ENCODE measurements at regions not wholly inside any gene's neighbourhood (a gene's known extent, or its start where the extent isn't known, plus 50 kb on each side); places are given as distances from the start of the nearest gene placed in this dataset.
"Not testable (repeated sequence)": the region's sequence is repeated elsewhere in the genome, so short reads cannot be mapped to it uniquely, and the experiment has no call there.

- WGBS (ENCODE audit: insufficient coverage) = 86% methylated on average over 6 of the region's 6 CpGs
- Histone ChIP-seq H3K4me1 (ENCODE audit: control insufficient read depth, insufficient read depth, low read length) (no peaks in the 10 kb centered on the region), H3K27me3 (ENCODE audit: control insufficient read depth, insufficient read depth, low read length) (no peaks in the 10 kb centered on the region), H3K4me3 (ENCODE audit: low read length) (no peak overlapping the region), H3K9me3 (ENCODE audit: control insufficient read depth, insufficient read depth, low read length) (no peaks in the 10 kb centered on the region), H3K36me3 (ENCODE audit: control insufficient read depth, insufficient read depth, low read length) (no peaks in the 10 kb centered on the region), H3K27ac (ENCODE audit: low read length) (no peak overlapping the region)
- intact Hi-C loops (cut with micrococcal nuclease) = no loop called here
- no peak for ATAC-seq
- H3K27me3 Mint-ChIP-seq (ENCODE audit: low read depth in 2 of 2) = no peaks in the 10 kb centered on the region
- H3K9me3 Mint-ChIP-seq = no peaks in the 10 kb centered on the region
- no peaks in the 10 kb centered on the region for H3K36me3 Mint-ChIP-seq
- no peaks in the 10 kb centered on the region for H3K4me1 Mint-ChIP-seq
- TF ChIP-seq CTCF (IDR thresholded peaks at IDR 0.05) = no peak
- no peak for DNase-seq
- no peak overlapping the region for H3K27ac Mint-ChIP-seq
- no peak overlapping the region for H3K4me3 Mint-ChIP-seq
Measured at GRCh38 chrX:3516051-3516541, 169.6 kb upstream of the MXRA5 start.

GRCh38 chrX:3514996-3515395 is 168.5 kb upstream of the MXRA5 start:
- H3K9me3 Mint-ChIP-seq = no peaks in the 10 kb centered on the region
- H3K4me1 Mint-ChIP-seq = no peaks in the 10 kb centered on the region
- H3K4me3 Mint-ChIP-seq = no peak overlapping the region
- no peaks in the 10 kb centered on the region for H3K27me3 Mint-ChIP-seq (ENCODE audit: low read depth in 2 of 2)
- H3K36me3 ChIP-seq (ENCODE audit: control insufficient read depth, insufficient read depth, low read length) = no peaks in the 10 kb centered on the region
- no peak for DNase-seq
- intact Hi-C loops (cut with micrococcal nuclease) = no loop called here
- no peak for TF ChIP-seq CTCF (IDR thresholded peaks at IDR 0.05)
- no peaks in the 10 kb centered on the region for H3K4me1 ChIP-seq (ENCODE audit: control insufficient read depth, insufficient read depth, low read length)
- H3K36me3 Mint-ChIP-seq = no peaks in the 10 kb centered on the region
- no peaks in the 10 kb centered on the region for H3K27me3 ChIP-seq (ENCODE audit: control insufficient read depth, insufficient read depth, low read length)
- no peak for ATAC-seq
- no peak overlapping the region for H3K27ac ChIP-seq (ENCODE audit: low read length)
- no peaks in the 10 kb centered on the region for H3K9me3 ChIP-seq (ENCODE audit: control insufficient read depth, insufficient read depth, low read length)
- 100% methylated on average over 1 of the region's 3 CpGs for WGBS (ENCODE audit: insufficient coverage)
- no peak overlapping the region for H3K27ac Mint-ChIP-seq
- no peak overlapping the region for H3K4me3 ChIP-seq (ENCODE audit: low read length)

GRCh38 chrX:3512150-3512549 is 165.7 kb upstream of the MXRA5 start:
- WGBS (ENCODE audit: insufficient coverage) = 33% methylated on average over 3 of the region's 10 CpGs
- H3K27ac Mint-ChIP-seq; H3K4me3 Mint-ChIP-seq; H3K27me3 Mint-ChIP-seq (ENCODE audit: low read depth in 2 of 2); H3K36me3 ChIP-seq (ENCODE audit: control insufficient read depth, insufficient read depth, low read length); H3K36me3 Mint-ChIP-seq; ATAC-seq; H3K27ac ChIP-seq (ENCODE audit: low read length); intact Hi-C loops (cut with micrococcal nuclease); H3K4me1 ChIP-seq (ENCODE audit: control insufficient read depth, insufficient read depth, low read length); H3K4me1 Mint-ChIP-seq; H3K4me3 ChIP-seq (ENCODE audit: low read length); H3K27me3 ChIP-seq (ENCODE audit: control insufficient read depth, insufficient read depth, low read length); H3K9me3 ChIP-seq (ENCODE audit: control insufficient read depth, insufficient read depth, low read length); H3K9me3 Mint-ChIP-seq: not testable (repeated sequence)
- peak in 1 of 2 donors; percentile 1 for DNase-seq

GRCh38 chrX:3509934-3510333 is 163.5 kb upstream of the MXRA5 start:
- H3K36me3 ChIP-seq (ENCODE audit: control insufficient read depth, insufficient read depth, low read length) = no peaks in the 10 kb centered on the region
- ATAC-seq = no peak
- 79% methylated on average over 2 of the region's 4 CpGs for WGBS (ENCODE audit: insufficient coverage)
- intact Hi-C loops (cut with micrococcal nuclease) = no loop called here
- H3K27me3 ChIP-seq (ENCODE audit: control insufficient read depth, insufficient read depth, low read length) = no peaks in the 10 kb centered on the region
- no peaks in the 10 kb centered on the region for H3K9me3 ChIP-seq (ENCODE audit: control insufficient read depth, insufficient read depth, low read length)
- H3K9me3 Mint-ChIP-seq = no peaks in the 10 kb centered on the region
- no peak overlapping the region for H3K4me3 Mint-ChIP-seq
- H3K36me3 Mint-ChIP-seq = no peaks in the 10 kb centered on the region
- H3K27ac ChIP-seq (ENCODE audit: low read length) = no peak overlapping the region
- H3K4me1 ChIP-seq (ENCODE audit: control insufficient read depth, insufficient read depth, low read length) = no peaks in the 10 kb centered on the region
- DNase-seq = no peak
- no peak for TF ChIP-seq CTCF (IDR thresholded peaks at IDR 0.05)
- H3K27me3 Mint-ChIP-seq (ENCODE audit: low read depth in 2 of 2) = peaks cover 0 to 7% of the 10 kb centered on the region in 2 donors
- no peak overlapping the region for H3K4me3 ChIP-seq (ENCODE audit: low read length)
- no peaks in the 10 kb centered on the region for H3K4me1 Mint-ChIP-seq
- no peak overlapping the region for H3K27ac Mint-ChIP-seq

Data from natural killer cell (primary cell).